AG10803 (cell line): ENCODE measurements at regions not wholly inside any gene's neighbourhood (a gene's known extent, or its start where the extent isn't known, plus 50 kb on each side); places are given as distances from the start of the nearest gene placed in this dataset.

Experiments
- DNase-seq: peaks from one replicate; pipeline ENCODE4 v3.0.0; 2010; ENCODE audit warnings: low read depth
- H3K4me3 ChIP-seq: 2 replicates; pipeline ENCODE4 v1.5.1; 2011; ENCODE audit warnings: mild to moderate bottlenecking, low read length, control low read depth
- TF ChIP-seq, protein P1 (sequence below): conservative IDR thresholded peaks from 2 replicates; pipeline ENCODE4 v1.5.1; 2011; ENCODE audit warnings: mild to moderate bottlenecking, low read length, control low read depth, inconsistent platforms

DNA sequence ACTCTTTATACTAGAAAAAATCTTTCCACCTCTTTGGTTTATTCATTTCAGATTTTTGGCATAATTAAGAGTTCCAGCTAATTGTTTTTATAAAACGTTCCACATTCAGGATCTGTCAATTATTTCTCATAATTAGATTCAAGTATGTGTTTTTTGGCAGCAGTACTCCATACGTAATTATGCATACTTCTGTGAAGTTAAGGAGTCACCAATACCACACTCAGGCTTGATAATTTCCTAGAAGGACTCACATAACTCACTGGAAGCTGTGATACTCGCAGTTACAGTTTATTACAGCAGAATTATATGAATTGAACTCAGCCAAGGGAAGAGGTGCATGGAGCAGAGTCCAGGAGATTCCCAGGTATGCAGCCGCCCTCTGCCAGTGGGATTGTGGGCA lies 290.5 kb upstream of the AKR1E2 start:
- no peak for DNase-seq
- TF ChIP-seq, protein P1, sequence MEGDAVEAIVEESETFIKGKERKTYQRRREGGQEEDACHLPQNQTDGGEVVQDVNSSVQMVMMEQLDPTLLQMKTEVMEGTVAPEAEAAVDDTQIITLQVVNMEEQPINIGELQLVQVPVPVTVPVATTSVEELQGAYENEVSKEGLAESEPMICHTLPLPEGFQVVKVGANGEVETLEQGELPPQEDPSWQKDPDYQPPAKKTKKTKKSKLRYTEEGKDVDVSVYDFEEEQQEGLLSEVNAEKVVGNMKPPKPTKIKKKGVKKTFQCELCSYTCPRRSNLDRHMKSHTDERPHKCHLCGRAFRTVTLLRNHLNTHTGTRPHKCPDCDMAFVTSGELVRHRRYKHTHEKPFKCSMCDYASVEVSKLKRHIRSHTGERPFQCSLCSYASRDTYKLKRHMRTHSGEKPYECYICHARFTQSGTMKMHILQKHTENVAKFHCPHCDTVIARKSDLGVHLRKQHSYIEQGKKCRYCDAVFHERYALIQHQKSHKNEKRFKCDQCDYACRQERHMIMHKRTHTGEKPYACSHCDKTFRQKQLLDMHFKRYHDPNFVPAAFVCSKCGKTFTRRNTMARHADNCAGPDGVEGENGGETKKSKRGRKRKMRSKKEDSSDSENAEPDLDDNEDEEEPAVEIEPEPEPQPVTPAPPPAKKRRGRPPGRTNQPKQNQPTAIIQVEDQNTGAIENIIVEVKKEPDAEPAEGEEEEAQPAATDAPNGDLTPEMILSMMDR, result no peak
- no peak overlapping the region for H3K4me3 ChIP-seq

DNA sequence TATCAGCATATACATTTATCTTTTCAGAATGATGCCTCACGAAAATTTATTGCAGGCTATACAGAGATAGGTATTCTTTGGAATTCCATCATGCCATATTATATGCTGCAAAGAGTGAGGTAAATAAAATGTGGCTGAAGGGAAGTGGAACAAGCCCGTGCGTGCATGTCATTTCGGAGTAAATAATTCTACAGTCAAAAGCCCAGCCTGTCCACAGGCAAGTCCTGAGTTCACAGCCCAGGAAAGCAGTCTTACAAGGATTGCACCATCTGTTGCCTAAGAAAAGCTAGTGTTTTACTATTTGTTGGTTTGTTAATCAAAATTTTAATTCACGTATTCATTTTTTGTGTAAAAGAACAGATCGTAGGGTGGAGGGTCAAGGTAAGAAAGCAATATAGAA lies 292.4 kb upstream of the AKR1E2 start:
- H3K4me3 ChIP-seq, result no peak overlapping the region
- TF ChIP-seq, protein P1, result no peak
- DNase-seq, result peak; percentile 72

DNA sequence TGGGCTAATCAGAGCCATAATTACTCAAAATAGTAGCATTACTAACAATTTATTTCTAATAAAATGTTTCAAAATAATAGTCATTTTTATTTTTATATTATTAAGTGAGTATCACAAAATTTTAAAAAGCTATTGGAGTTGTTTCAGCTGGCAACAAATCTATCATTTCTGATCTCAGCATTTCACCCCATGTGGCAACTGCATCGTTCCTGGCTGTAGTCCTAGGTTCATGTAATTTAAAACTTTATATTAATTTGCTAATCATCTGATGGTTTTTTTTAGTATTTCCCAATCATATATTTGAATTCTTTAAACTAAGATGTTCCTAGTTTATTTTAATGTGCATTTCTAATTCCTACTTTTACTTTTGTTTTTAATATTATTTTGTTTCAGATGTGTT lies 293.0 kb upstream of the AKR1E2 start:
- TF ChIP-seq, protein P1, result no peak
- peak; percentile 51 for DNase-seq

DNA sequence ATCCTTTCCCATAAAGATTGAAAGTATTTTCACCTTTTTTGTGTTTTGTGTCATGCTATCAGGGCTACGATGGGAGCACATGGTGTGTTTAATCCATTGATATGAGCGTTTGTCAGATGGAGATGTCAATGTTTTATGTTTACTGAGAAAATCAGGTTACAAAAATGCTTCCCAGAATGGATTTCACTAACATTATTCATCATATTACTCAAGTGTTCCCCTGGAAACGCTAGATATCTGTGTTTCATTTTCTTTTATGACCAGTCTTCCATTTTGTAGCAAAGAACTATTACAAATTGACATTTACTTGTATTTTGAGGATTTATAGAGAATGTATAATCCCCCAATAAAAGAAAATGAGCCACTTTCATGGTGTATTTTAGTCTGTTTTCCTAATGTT lies 293.5 kb upstream of the AKR1E2 start:
- H3K4me3 ChIP-seq, result peak overlapping the region; percentile 14; the same call in 1 of the 2 replicates
- DNase-seq, result peak; percentile 90
- TF ChIP-seq, protein P1, result no peak

More for the DNA sequence above, 293.0 kb upstream of the AKR1E2 start:
- H3K4me3 ChIP-seq, result peak overlapping the region; percentile 14; the same call in 1 of the 2 replicates

DNA sequence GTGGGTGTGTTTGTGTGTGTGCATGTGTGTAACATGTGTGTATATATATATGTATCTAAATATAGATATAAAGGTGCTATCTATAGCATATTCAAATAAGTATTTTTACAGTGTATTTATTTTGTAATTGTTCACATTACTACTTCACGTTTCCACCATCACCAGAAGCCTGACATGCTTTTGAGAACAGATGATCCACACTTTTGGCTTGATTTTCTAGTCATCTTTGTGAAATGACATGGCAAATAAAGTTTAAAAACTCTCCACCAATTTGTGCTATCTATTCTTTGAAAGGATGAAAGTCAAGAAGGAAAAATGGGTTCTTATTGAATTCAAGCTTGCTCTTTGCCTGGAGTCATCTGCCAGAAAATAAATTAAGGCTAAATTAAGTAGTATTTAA lies 294.0 kb upstream of the AKR1E2 start:
- TF ChIP-seq, protein P1, result no peak
- DNase-seq, result no peak
- H3K4me3 ChIP-seq, result no peak overlapping the region

DNA sequence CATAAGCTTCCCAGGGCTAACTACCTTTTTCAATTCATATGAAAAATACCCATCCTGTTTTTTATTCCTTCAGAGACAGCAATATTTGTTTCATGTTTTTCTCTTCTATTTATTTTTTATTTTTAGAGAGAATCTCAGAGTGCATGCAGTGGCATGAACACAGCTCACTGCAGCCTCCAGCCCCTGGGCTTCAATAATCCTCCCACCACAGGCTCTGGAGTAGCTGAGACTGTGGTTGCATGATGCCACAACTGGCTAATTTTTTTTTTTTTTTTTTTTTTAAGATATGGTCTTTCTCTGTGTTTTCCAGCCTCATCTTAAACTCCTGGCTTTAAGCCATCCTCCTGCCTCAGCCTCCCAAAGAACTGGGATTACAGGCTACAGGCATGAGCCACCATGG lies 296.7 kb upstream of the AKR1E2 start:
- no peak overlapping the region for H3K4me3 ChIP-seq
- no peak for DNase-seq
- TF ChIP-seq, protein P1, result no peak

DNA sequence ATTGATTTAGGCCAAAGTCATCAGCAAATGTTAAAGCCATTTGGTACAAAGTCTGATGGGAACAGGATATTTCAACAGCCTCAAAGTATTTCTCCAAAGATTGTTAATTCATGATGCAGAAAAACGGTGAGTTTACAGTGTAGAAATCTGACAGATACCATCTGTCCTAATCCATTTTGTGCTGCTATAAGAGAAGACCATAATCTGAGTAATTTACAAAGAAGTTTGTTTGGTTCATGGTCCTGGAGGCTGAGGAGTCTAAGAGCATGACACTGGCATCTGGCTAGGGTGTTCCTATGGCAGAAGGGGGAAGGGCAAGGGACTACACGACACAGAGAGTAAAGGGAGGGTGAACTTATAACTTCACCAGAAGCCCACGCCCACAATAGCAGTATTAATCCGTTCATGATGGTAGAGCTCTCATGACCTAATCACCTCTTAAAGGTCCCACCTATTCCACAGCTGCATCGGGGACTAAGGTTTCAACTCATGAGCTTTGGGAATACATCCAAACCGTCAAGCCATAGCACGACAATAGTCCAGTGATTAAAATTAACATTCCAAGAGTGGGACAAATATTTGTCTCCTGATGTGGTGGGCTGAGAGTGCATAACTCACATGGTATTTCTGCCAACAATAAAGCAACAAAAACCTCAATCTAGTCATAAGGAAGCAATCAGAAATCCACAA lies 298.6 kb upstream of the AKR1E2 start:
- DNase-seq, result peak; percentile 93
- TF ChIP-seq, protein P1, result no peak
- H3K4me3 ChIP-seq, result no peak overlapping the region
